GM21619 (cell line): ENCODE measurements at regions not wholly inside any gene's neighbourhood (a gene's known extent, or its start where the extent isn't known, plus 50 kb on each side); places are given as distances from the start of the nearest gene placed in this dataset.
"Not testable (repeated sequence)": the region's sequence is repeated elsewhere in the genome, so short reads cannot be mapped to it uniquely, and the experiment has no call there.

Experiments used
- ATAC-seq: cut with Tn5 transposase; IDR thresholded peaks from one replicate; pipeline ENCODE4 v1.9.1; 2021; ENCODE audit not compliant: unreplicated experiment

DNA sequence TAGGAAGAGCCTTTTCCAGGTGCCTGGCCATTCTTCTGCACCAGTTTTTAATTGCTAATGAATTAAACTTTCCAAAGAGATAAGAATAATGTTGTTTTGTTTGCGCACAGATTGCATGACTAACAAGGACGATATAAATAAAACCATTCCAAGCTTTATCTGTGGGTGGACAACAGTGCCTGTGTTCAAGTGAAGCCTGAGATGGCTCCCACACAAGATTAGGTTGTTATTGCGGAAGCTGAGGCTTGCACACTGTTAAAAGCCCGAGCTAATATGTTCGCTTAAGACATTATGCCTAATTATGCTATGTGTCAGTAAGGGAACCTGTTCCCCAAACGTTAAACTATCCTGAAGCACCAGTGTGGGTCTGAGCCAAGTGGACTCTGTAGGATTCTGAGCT, 58.5 kb upstream of the NBPF11 start:
- not testable (repeated sequence) for ATAC-seq

DNA sequence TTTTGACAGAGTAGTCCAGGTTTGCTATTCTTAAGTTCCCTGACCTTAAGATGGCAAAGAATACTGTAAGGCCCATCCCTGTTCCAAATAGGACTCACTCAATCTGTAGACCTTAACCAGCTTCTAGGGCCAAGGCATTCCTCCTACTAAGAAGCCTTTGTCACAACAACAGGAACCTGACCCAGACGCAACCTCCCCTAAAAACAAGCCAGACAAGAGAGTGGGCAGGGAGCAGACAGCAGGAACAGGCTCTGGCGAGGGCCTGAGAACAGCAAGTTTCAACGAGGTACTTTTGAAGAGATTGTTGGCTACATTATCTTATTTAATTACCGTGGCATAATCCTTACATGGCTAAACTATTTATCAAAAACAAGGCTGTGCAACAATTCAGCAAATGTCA, 58.1 kb upstream of the NBPF11 start:
- not testable (repeated sequence) for ATAC-seq

DNA sequence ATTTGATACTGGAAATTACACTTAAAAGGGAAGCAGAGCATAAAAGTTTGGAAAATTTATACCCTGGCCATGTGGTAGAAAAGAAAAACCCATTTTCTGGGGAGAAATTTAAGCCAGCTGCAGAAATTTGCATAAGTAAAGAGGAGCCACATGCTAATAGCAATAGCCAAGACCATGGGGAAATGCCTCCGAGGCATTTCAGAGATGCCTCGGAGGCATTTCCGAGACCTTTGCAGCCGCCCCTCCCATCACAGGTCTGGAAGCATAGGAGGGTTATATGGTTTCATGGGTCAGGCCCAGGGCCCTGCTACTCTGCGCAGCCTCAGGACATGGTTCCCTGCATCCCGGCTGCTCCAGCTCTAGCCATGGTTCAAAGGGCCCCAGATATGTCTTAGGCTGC, 49.9 kb upstream of the NBPF11 start:
- ATAC-seq: not testable (repeated sequence)
